ENCODE measurements at regions not wholly inside any gene's neighbourhood (a gene's known extent, or its start where the extent isn't known, plus 50 kb on each side); places are given as distances from the start of the nearest gene placed in this dataset.

- TF ChIP-seq CTCF (conservative IDR thresholded peaks at IDR 0.05; ENCODE audit: low read depth, low read length) (no peak), EZH2phosphoT487 (IDR thresholded peaks at IDR 0.05; ENCODE audit: borderline replicate concordance, low read length) (no peak), EZH2 (IDR thresholded peaks at IDR 0.05; ENCODE audit: low read length, unreplicated experiment) (no peak)
Observed at GRCh38 chr4:115489279-115489678, 375.9 kb upstream of the NDST4 start.

Measured in PC-3 (cell line).